ENCODE measurements at regions not wholly inside any gene's neighbourhood (a gene's known extent, or its start where the extent isn't known, plus 50 kb on each side); places are given as distances from the start of the nearest gene placed in this dataset.

DNA sequence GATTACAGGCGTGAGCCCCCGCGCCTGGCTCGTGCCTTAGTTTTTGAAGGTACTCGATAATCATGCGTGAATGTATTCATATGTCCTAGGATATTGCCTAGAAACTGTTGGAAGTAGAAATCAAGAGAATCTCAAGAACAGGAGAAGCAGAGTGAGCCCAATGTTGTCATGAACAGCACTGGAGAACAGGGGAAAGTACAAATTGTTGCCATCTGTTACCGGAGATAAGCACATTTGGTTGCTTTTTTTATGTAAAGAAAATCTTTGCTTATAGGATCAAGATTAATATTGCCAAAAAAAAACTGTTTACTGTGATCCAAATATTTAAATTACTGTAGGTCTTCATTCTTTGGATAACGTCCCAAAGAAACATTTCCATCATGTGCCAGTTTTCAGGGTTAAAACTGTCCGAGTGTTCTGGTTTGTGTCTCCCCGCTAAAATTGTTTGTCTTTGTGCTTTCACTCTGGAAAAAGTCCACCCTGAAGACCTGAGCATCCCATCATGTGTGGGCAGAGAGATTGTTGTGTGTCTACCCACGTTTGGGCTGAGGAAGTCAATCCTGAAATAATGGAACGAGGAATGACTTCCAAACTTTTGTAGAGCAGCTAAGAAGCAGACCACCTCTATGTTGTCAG, 95.7 kb upstream of the CELF2 start:
- Histone ChIP-seq H2AK5ac (ENCODE audit: low read depth, low read length) (no peak overlapping the region; the same call in 1 of the 2 replicates), H2BK15ac (ENCODE audit: low read depth, low read length) (no peak overlapping the region; the same call in 1 of the 3 replicates), H3K9ac (ENCODE audit: low read depth, low read length) (no peak overlapping the region), H2BK20ac (ENCODE audit: low read depth, low read length) (no peak overlapping the region), H3K4ac (ENCODE audit: low read depth, low read length) (no peak overlapping the region), H4K5ac (ENCODE audit: low read depth, low read length) (no peak overlapping the region), H3K14ac (replicated peaks; ENCODE audit: low read depth, low read length) (no peak overlapping the region), H3K27me3 (ENCODE audit: control insufficient read depth, insufficient read depth, low read length) (no peaks in the 10 kb centered on the region), H4K8ac (ENCODE audit: low read depth in 2 of 2, low read length in 2 of 2) (no peak overlapping the region), H3K27ac (ENCODE audit: insufficient read depth, low read length) (peak overlapping the region; percentile 1; the same call in 1 of the 2 replicates), H3K4me1 (ENCODE audit: control insufficient read depth, insufficient read depth, low read length) (peaks cover 3% of the 10 kb centered on the region; the same call in 1 of the 2 replicates), H2BK120ac (ENCODE audit: low read depth, low read length) (no peak overlapping the region), H3K9me3 (ENCODE audit: control insufficient read depth, insufficient read depth, low read length) (no peaks in the 10 kb centered on the region), H4K20me1 (ENCODE audit: insufficient read depth, low read length) (no peaks in the 10 kb centered on the region), H3K23ac (ENCODE audit: low read depth, low read length) (no peak overlapping the region), H2AFZ (replicated peaks; ENCODE audit: low read length, poor library complexity) (no peak overlapping the region), H3K4me3 (ENCODE audit: insufficient read depth, low read depth, low read length) (no peak overlapping the region), H3K9me1 (ENCODE audit: insufficient read depth, low read length) (no peaks in the 10 kb centered on the region), H3K56ac (ENCODE audit: extremely low read depth, insufficient read depth, low read length) (no peak overlapping the region), H3K18ac (ENCODE audit: low read depth, low read length) (peak overlapping the region; percentile 35; the same call in 1 of the 2 replicates), H2BK5ac (ENCODE audit: low read depth, low read length, poor library complexity, severe bottlenecking) (no peak overlapping the region), H3K36me3 (ENCODE audit: control insufficient read depth, insufficient read depth, low read length) (no peaks in the 10 kb centered on the region), H3K4me2 (ENCODE audit: low read depth, low read length) (peak overlapping the region; percentile 40; the same call in 1 of the 2 replicates), H4K91ac (ENCODE audit: insufficient read depth, low read depth, low read length) (no peak overlapping the region), H3K79me1 (ENCODE audit: low read depth in 1 of 2, low read length in 2 of 2) (no peaks in the 10 kb centered on the region), H2AK9ac (replicated peaks; ENCODE audit: low read depth, low read length, poor library complexity) (no peak overlapping the region)
- CTCF ChIA-PET, result no interaction called here
- in situ Hi-C loops (cut with MboI; ENCODE audit: low sequenced_read_pairs) (no loop called here), intact Hi-C loops (cut with micrococcal nuclease) (no loop called here), dilution Hi-C loops (cut with HindIII; ENCODE audit: low sequenced_read_pairs, unreplicated experiment) (no loop called here)
- TF ChIP-seq SMC3 (IDR thresholded peaks at IDR 0.05; ENCODE audit: low read depth, low read length) (no peak), RCOR1 (IDR thresholded peaks at IDR 0.05; ENCODE audit: insufficient replicate concordance, low read length) (no peak), MAFK (IDR thresholded peaks at IDR 0.05; ENCODE audit: low read depth, low read length) (no peak), MXI1 (IDR thresholded peaks at IDR 0.05; ENCODE audit: borderline replicate concordance, low read depth, low read length) (no peak), BHLHE40 (IDR thresholded peaks at IDR 0.05; ENCODE audit: low read depth, low read length) (no peak), RFX5 (IDR thresholded peaks at IDR 0.05; ENCODE audit: low read depth, low read length) (no peak), RAD21 (IDR thresholded peaks at IDR 0.05; ENCODE audit: low read length) (no peak), FOS (IDR thresholded peaks at IDR 0.05; ENCODE audit: low read depth, low read length) (no peak), CEBPB (IDR thresholded peaks at IDR 0.05; ENCODE audit: low read depth, low read length) (no peak), MAZ (IDR thresholded peaks at IDR 0.05; ENCODE audit: borderline replicate concordance, low read depth, low read length) (no peak), CHD1 (IDR thresholded peaks at IDR 0.05; ENCODE audit: low read depth, low read length) (no peak), POLR2A (IDR thresholded peaks at IDR 0.05; ENCODE audit: low read depth, low read length) (no peak), NFE2L2 (IDR thresholded peaks at IDR 0.05; ENCODE audit: low read depth, low read length) (no peak)
- TF ChIP-seq, protein P1, sequence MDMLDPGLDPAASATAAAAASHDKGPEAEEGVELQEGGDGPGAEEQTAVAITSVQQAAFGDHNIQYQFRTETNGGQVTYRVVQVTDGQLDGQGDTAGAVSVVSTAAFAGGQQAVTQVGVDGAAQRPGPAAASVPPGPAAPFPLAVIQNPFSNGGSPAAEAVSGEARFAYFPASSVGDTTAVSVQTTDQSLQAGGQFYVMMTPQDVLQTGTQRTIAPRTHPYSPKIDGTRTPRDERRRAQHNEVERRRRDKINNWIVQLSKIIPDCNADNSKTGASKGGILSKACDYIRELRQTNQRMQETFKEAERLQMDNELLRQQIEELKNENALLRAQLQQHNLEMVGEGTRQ (IDR thresholded peaks at IDR 0.05; ENCODE audit: low read depth, low read length), result no peak
- TF ChIP-seq, protein P2, sequence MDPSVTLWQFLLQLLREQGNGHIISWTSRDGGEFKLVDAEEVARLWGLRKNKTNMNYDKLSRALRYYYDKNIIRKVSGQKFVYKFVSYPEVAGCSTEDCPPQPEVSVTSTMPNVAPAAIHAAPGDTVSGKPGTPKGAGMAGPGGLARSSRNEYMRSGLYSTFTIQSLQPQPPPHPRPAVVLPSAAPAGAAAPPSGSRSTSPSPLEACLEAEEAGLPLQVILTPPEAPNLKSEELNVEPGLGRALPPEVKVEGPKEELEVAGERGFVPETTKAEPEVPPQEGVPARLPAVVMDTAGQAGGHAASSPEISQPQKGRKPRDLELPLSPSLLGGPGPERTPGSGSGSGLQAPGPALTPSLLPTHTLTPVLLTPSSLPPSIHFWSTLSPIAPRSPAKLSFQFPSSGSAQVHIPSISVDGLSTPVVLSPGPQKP (IDR thresholded peaks at IDR 0.05; ENCODE audit: borderline replicate concordance, low read depth, low read length), result no peak
- TF ChIP-seq, protein P3, sequence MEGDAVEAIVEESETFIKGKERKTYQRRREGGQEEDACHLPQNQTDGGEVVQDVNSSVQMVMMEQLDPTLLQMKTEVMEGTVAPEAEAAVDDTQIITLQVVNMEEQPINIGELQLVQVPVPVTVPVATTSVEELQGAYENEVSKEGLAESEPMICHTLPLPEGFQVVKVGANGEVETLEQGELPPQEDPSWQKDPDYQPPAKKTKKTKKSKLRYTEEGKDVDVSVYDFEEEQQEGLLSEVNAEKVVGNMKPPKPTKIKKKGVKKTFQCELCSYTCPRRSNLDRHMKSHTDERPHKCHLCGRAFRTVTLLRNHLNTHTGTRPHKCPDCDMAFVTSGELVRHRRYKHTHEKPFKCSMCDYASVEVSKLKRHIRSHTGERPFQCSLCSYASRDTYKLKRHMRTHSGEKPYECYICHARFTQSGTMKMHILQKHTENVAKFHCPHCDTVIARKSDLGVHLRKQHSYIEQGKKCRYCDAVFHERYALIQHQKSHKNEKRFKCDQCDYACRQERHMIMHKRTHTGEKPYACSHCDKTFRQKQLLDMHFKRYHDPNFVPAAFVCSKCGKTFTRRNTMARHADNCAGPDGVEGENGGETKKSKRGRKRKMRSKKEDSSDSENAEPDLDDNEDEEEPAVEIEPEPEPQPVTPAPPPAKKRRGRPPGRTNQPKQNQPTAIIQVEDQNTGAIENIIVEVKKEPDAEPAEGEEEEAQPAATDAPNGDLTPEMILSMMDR (conservative IDR thresholded peaks at IDR 0.05; ENCODE audit: low read depth, low read length), result no peak
- no peak for DNase-seq
- POLR2A ChIA-PET (ENCODE audit: unreplicated experiment), result no interaction called here
- 98% methylated on average over 6 of the region's 12 CpGs; no CpG with 5 or more reads in 1 of the 2 experiments for WGBS, 2 experiments (ENCODE audit: extremely low coverage in 2 of 2, insufficient read length in 1 of 2)
- no TSS peak for BruUV-seq (replicated peaks)
- ATAC-seq (ENCODE audit: low read depth), result no peak

All from IMR-90 (cell line).